ENCODE measurements at regions not wholly inside any gene's neighbourhood (a gene's known extent, or its start where the extent isn't known, plus 50 kb on each side); places are given as distances from the start of the nearest gene placed in this dataset.

GRCh38 chrX:33735182-33735581, 396.9 kb downstream of the FAM47A start:
- H3K9me3 ChIP-seq = no peaks in the 10 kb centered on the region
- H3K4me3 ChIP-seq = no peak overlapping the region
- intact Hi-C loops (cut with DNase I; ENCODE audit: low total_unique reads) = no loop called here
- H3K36me3 ChIP-seq = no peaks in the 10 kb centered on the region
- no peak for DNase-seq
- H3K27ac ChIP-seq = no peak overlapping the region
- H3K4me1 ChIP-seq = no peaks in the 10 kb centered on the region
- no peaks in the 10 kb centered on the region for H3K27me3 ChIP-seq (replicated peaks in 1 of 7)
- WGBS, 5 donors = 60 to 82% (median 66%) methylated on average over 1 of the region's 1 CpG
- TF ChIP-seq POLR2AphosphoS5 (IDR thresholded peaks at IDR 0.05) (no peak), POLR2A (IDR thresholded peaks at IDR 0.05) (no peak), CTCF (IDR thresholded peaks at IDR 0.05 in 8 of 11, conservative IDR thresholded peaks at IDR 0.05 in 3 of 11) (no peak)

DNA sequence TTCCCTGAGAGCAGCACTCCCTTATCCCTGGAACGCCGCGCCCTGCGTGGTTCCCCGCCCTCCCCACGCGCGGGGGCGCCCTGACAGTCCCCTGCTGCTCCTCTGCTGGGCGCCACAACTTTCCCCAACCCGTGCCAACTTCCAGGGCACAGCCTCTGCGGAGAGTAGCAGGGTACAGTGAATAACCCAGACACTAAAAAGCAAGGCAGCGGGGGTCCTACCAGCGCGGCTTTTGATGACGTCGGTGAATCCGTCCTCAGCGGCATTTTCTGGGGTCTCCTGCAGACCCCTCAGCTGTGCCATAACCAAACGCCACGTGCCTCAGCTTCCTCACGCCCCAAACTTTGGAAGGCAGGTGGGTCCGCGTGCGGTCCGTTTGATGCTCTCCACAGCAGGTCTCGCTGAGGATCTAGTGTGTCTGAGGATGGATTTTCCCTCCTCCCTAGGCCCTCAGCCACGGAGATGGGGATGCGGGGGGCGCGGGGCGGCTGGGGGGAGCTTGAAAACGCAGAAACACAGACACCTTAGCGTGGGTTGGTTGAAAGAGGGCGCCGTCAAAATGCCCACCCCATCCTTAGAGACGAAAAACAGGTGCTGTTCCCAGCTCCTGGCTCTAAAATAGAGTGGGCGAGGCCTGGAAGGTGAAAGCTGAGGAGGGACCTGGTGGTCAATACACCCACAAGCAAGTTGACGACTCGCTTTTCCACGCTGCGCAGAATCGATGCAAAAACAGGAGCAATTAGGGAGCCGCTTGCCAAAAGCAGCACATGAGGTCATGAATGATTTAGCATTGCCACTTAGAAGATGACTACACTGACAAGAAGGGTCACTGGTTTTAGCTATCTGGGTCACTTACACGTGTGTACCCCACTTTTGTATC, 405.6 kb downstream of the FAM47A start:
- TF ChIP-seq CTCF (IDR thresholded peaks at IDR 0.05 in 8 of 11, conservative IDR thresholded peaks at IDR 0.05 in 3 of 11) (no peak), POLR2AphosphoS5 (IDR thresholded peaks at IDR 0.05) (peak in 2 of 3 donors; percentile 26 to 40), POLR2A (IDR thresholded peaks at IDR 0.05) (no peak)
- Histone ChIP-seq H3K27me3 (replicated peaks in 1 of 7) (peaks cover 0 to 15% (median 0%) of the 10 kb centered on the region in 7 donors), H3K36me3 (no peaks in the 10 kb centered on the region), H3K9me3 (no peaks in the 10 kb centered on the region), H3K4me3 (peak overlapping the region in 3 of 8 donors; percentile 15 to 37 (median 18)), H3K27ac (peak overlapping the region in 5 of 8 donors; percentile 7 to 58 (median 46)), H3K4me1 (no peaks in the 10 kb centered on the region)
- WGBS, 5 donors = 14 to 40% (median 26%) methylated on average over 23 to 45 of the region's 45 CpGs
- no peak for DNase-seq
- intact Hi-C loops (cut with DNase I; ENCODE audit: low total_unique reads) = no loop called here

GRCh38 chrX:33725535-33726210, 406.4 kb downstream of the FAM47A start:
- H3K4me1 ChIP-seq = no peaks in the 10 kb centered on the region
- DNase-seq = no peak
- H3K4me3 ChIP-seq = peak overlapping the region in 2 of 8 donors; percentile 18 to 37
- peaks cover 0 to 15% (median 0%) of the 10 kb centered on the region in 7 donors for H3K27me3 ChIP-seq (replicated peaks in 1 of 7)
- H3K36me3 ChIP-seq = no peaks in the 10 kb centered on the region
- peak overlapping the region in 4 of 8 donors; percentile 14 to 58 (median 48) for H3K27ac ChIP-seq
- no peaks in the 10 kb centered on the region for H3K9me3 ChIP-seq
- WGBS, 5 donors = 2 to 26% (median 11%) methylated on average over 15 of the region's 15 CpGs
- intact Hi-C loops (cut with DNase I; ENCODE audit: low total_unique reads) = no loop called here
- TF ChIP-seq POLR2AphosphoS5 (IDR thresholded peaks at IDR 0.05) = no peak
- no peak for TF ChIP-seq POLR2A (IDR thresholded peaks at IDR 0.05)
- no peak for TF ChIP-seq CTCF (IDR thresholded peaks at IDR 0.05 in 8 of 11, conservative IDR thresholded peaks at IDR 0.05 in 3 of 11)

GRCh38 chrX:33721927-33722326, 410.2 kb downstream of the FAM47A start:
- Histone ChIP-seq H3K27me3 (replicated peaks in 1 of 7) (peaks cover 0 to 15% (median 0%) of the 10 kb centered on the region in 7 donors), H3K4me3 (no peak overlapping the region), H3K27ac (no peak overlapping the region), H3K36me3 (no peaks in the 10 kb centered on the region), H3K4me1 (no peaks in the 10 kb centered on the region), H3K9me3 (no peaks in the 10 kb centered on the region)
- intact Hi-C loops (cut with DNase I; ENCODE audit: low total_unique reads) = no loop called here
- WGBS, 5 donors = 59 to 84% (median 66%) methylated on average over 1 of the region's 1 CpG
- DNase-seq = no peak
- no peak for TF ChIP-seq CTCF (IDR thresholded peaks at IDR 0.05 in 8 of 11, conservative IDR thresholded peaks at IDR 0.05 in 3 of 11)
- TF ChIP-seq POLR2A (IDR thresholded peaks at IDR 0.05) = no peak
- no peak for TF ChIP-seq POLR2AphosphoS5 (IDR thresholded peaks at IDR 0.05)

Data from spleen (tissue), 11 donors.